HG03097 (cell line): ENCODE measurements at regions not wholly inside any gene's neighbourhood (a gene's known extent, or its start where the extent isn't known, plus 50 kb on each side); places are given as distances from the start of the nearest gene placed in this dataset.
"Not testable (repeated sequence)": the region's sequence is repeated elsewhere in the genome, so short reads cannot be mapped to it uniquely, and the experiment has no call there.

Experiments used
- ATAC-seq: cut with Tn5 transposase; IDR thresholded peaks from one replicate; pipeline ENCODE4 v1.9.1; 2021; ENCODE audit not compliant: unreplicated experiment, low FRiP score

DNA sequence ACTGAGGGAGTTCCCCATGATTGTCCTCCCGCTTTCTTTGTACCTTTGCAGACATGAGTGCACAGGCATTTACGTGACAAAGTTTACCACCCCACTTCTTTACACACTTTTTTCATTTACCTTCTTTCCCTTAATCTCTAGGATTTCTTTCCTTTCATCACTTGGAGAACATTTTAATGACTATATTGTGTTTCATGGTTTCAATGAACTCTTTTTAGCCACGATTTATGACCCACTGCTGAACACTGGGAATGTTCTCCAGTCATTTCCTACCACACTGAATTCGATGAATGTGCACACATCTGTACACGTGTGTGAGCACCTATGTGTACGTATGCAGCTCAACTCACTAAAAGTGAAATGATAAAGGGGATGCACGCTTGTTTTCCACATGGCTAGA, 371.7 kb upstream of the IGFBP3 start:
- no peak for ATAC-seq

DNA sequence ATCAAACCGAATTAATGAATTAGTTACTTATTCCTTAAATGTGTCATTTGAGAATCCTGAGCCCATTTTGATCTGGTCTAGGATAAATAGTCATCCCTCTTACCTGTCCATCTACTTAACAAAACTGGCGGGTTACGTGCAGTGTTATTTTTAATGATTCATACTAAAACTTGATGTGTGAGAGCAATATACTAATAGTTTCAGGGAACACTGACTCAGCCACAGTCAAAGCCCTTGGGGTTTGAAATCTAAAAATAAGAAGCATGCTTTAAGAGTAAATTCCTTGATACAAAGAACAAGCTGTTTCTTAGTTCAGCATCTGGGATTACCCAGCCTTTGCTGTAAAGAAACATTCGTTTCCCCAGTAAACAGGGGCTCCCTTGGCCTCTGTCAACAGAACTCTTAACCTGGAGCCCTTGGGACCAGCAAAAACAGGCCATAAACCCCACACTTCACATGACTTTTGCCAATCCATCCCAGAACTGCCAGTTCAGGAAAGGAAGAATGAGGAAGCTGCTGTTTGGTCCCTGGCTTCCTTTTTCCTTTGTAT, 370.6 kb upstream of the IGFBP3 start:
- ATAC-seq: no peak

DNA sequence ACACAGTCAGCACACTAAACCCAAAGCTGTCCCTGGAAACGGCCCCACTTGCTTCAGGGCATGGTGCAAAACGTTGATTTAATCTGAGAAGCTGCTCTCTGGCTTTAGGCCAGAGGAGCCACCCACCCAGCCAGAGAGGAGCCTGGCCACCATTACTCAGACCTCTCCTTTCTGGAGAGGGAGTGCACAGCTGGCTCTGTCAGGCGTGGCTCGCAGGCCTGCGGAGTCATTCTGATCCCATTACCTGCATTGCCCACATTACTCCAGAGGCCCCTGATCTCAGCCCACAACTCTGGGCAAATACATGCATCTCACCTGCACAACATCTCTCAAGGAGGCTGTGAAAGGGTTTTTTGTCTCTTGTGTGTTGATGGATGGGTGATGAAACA, 370.0 kb upstream of the IGFBP3 start:
- ATAC-seq: no peak

DNA sequence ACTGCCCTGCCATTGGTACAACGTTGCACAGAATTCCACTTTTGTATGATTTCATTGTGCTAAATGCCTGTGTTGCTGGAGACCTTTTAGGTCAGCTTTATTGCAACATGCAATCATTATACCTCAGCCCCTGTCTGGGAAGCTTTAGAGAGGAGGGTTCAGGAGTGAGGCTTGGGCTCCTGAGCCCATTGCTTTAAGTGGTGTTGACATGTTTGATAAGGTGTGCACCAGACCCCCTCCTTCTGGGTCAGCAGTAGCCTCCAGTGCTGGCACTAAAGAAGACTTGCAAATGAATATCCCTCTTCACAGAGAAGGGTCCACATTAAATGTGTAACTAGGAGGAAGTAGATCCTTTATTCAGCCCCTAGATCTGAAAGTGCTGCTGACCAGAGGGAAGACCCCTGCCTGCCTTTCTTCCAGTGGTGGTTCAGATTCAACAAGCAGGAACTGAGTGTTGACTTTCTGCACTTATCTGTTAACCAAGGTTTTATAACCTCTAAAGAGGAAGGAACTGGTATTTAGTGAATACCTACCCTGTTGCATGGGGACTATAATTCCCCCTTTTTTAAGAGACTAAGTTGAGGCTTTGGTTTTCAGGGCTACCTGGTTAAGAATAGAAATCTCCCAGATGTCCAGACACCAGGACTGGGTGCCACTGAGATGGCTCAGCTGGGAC, 369.4 kb upstream of the IGFBP3 start:
- ATAC-seq: no peak

DNA sequence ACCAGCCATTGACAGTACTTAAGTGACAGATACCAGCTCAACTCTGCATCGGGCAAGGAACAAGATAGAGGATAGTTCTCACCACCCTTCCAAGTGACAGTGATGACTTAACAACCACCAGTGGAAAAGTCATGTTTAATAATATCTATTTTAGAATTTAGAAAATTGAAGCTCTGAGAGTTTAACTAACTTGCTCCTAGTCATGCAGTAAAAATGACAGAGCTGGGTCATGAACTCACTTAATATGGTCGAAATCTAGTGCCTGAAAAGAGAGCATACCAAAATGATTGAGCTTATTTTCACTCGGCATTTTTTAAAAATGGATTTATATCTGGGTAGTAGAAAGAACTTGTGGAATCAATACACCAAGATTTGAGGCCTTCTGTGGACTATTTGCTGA, 367.8 kb upstream of the IGFBP3 start:
- ATAC-seq: no peak

DNA sequence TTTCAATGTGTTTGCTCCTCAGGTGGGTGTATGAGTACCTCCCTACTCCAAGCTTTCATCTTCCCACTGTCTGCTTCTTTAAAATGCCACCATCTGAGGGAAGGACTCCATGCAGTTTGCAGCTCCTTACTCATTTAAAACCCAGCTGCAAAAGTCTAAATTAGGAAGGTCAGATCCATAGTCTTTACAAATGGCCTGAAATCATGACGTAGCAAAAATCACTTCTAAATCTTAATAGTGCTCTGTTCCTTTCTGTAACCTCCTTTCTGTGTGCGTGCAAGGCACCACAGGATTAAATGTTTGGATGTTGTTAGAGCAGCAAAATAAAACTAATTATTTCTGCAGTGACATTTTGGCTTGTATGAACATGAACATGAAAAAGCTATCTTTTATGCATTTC, 366.9 kb upstream of the IGFBP3 start:
- no peak for ATAC-seq

DNA sequence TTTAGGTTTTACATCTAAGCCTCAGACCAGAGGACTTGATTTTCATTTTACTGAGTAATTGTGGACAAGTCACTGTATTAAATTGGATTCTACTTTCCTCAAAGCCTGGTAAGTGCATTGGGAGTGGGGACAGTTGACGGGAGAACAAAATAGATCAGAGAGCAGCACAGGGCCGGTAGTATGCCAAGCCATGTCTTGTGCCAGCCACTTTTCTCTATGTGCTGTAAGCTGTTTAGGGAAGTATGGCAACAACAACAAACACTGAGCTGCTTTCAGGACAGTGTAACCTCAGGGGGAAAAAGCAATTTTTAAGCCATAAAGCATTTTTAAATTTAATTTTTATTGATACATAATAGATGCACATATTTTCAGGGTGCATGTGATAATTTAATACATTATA, 365.9 kb upstream of the IGFBP3 start:
- no peak for ATAC-seq

DNA sequence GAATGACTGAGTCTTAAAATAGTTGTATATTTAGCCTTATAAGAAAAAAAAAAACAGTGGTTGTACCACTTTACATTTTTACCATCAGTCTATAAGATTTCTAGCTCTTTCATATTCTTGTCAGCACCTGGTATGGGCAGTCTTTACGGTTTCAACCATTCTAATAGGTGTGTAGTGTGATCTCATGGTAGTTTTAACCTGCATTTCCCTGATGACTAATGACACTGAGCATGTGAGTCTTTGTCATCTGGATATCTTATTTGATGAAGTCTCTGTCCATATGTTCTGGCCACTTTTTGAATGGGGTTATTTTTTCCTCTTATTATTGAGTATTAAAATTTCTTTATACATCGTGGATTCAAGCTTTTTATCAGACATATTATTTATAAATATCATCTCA, 365.3 kb upstream of the IGFBP3 start:
- no peak for ATAC-seq

DNA sequence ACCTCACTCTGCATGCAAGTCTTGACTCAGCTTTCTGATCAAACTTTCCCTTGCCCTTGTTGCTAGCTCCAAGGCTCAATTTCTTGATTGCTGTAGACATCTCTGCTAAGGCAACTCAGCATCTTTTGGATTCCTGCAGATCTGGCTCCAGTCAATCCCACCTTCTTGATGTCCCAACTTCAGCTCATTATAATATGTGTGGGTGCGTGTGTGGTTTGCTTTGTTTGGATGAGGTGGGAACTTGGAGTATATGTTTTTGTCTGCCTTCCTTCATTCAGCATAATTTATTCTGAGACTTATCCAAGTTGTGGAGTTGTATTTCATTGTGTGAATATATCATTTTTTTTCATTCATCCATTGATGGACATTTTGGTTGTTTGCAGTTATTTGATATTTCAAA, 364.8 kb upstream of the IGFBP3 start:
- no peak for ATAC-seq

DNA sequence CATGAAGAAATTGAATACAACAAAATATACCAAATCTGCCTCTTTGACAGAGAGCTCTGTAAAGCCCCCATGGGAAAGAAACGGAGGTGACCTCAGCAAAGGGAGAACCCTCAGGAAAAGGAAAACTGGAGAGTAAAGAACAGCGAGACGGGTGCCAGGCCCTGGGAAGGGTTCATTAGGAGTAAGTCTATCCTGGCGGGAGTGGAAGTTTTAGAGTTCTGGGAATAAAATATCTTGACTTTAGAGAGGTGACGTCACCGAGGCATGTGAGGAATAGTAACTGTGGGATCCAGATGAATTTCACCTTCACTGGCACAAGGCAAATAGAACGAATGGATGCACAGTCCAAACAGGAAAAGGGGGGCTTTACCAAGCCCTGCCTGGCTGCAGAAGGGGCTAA, 362.8 kb upstream of the IGFBP3 start:
- no peak for ATAC-seq

DNA sequence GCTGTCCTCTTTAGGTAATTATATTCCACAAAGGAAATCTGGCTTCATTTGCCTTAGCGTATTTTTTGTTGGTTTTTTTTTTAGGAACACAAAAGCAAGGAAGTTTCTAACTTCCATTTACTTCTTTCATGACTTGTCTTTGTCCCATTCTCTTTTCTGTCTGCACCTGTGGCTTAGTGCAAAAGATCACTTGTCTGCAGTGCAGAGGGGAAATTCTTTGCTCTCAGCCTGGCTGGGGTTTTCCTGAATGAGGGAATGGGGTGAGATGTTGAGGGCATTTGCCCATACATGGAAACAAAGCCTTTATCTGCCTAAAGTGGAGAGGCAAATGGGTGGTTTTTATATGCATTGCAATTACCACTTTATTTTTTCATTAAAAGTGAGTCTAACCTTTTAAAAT, 361.1 kb upstream of the IGFBP3 start:
- ATAC-seq: no peak

DNA sequence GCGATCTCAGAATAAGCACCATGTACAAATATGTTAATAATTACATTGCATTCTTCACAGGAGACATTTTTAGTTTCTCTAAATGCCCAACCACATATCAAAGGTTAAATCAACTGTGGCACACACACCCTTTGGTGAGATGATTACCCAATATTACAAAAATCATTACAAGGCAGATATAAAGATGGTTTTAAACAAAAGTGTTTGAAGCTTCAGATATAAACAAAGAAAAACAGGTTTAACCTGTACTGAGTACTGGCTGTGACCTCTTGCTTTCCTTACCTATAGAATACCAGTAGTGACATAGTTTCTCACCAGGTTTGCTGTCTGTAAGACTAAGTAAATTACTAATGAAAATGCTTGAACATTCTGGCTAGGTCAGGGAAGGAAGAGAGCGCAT, 360.0 kb upstream of the IGFBP3 start:
- ATAC-seq: no peak

DNA sequence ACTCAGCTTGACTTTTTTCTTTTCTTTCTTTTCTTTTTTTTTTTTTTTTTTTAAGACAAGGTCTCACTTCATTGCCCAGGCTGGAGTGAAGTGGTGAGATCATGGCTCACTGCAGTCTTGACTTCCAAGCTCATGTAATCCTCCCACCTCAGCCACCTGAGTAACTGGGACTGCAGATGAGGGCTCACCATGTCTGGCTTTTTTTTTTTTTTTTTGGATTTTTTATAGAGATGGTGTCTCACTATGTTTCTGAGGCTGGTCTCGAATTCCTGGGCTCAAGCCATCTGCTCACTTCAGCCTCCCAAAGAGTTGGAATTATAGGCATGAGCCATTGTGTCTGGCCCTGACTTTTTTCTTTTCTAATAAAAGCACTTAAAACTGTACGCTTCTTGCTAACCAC, 358.2 kb upstream of the IGFBP3 start:
- ATAC-seq: no peak

DNA sequence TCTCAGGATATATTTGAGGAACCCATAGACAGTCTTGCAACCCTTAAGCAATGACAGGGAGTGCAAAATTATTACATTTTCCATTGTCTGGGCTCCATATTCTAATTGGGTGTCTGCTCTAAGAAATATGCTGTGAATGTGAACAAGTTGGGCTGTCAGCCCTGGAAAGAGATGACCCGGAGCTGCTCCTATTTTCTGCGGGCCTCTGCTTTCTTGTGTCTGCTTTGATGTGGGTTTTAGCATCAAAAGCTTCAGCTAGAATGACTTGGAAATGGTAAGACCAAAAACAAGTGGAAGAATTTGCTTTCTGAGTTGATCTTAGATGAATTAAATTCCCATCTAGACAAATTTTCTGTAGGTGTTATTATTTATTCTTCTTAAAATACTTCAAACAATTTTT, 343.6 kb upstream of the IGFBP3 start:
- ATAC-seq: no peak

DNA sequence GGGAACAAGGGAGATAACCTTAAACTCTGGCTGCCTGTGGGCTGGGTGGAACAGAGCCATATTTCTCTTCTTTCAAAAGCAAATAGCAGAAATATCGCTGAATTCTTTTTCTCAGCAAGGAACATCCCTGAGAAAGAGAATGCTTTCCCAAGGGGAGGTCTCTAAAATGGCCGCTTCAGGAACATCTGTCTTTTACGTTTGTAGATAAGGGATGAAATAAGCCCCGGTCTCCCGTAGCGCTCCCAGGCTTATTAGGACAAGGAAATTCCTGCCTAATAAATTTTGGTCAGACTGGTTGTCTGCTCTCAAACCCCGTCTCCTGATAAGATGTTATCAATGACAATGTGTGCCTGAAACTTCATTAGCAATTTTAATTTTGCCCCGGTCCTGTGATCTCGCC, 340.6 kb upstream of the IGFBP3 start:
- not testable (repeated sequence) for ATAC-seq

DNA sequence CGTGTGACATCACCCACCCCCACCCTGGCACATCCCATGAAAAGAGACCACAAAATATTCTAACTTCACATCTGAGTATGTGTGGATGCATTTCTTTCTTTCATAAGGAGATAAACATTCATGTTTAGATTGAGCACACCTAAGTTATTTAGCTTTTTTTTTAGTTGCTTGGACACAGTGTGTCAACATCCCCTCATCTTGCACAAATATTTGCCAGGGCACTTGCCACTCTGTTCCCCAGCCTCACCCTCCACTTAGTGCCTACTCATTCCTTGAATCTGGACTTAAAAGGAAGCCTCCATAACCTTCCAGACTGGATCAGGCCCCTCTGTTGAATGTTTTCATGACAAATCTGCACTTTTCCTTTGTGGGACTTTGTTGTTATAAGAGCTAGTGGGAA, 338.9 kb upstream of the IGFBP3 start:
- ATAC-seq: no peak

DNA sequence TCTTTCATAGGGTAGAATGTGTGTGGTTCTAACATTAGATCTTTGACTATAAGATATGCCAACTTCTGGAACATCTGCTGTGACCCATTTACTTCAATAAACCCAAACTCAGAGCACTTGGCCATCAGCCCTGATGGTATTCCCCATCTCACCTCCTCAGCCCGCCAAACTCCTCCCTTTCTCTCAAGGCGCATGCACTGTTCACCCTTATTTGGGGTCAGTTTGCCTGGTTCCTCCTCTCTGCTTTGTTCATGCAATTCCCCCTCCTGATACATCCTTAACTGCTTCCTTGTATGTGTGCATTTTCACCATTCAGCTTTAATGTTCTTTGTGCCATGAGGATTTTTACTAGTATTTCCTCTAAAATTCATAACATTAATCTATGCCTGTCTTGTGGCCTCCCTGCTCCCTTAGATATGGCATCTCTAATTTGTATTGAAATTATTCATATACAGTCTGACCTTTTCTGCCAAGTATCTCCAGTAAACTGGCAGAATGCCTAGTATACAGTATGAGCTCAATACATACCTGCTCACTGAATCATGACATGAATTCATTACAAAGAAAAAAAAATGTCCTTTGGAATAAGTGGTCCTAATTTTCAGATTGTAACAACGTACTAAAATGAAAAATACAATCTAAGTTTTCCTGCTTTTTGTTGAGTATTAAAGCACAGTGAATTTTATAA, 336.8 kb upstream of the IGFBP3 start:
- no peak for ATAC-seq

DNA sequence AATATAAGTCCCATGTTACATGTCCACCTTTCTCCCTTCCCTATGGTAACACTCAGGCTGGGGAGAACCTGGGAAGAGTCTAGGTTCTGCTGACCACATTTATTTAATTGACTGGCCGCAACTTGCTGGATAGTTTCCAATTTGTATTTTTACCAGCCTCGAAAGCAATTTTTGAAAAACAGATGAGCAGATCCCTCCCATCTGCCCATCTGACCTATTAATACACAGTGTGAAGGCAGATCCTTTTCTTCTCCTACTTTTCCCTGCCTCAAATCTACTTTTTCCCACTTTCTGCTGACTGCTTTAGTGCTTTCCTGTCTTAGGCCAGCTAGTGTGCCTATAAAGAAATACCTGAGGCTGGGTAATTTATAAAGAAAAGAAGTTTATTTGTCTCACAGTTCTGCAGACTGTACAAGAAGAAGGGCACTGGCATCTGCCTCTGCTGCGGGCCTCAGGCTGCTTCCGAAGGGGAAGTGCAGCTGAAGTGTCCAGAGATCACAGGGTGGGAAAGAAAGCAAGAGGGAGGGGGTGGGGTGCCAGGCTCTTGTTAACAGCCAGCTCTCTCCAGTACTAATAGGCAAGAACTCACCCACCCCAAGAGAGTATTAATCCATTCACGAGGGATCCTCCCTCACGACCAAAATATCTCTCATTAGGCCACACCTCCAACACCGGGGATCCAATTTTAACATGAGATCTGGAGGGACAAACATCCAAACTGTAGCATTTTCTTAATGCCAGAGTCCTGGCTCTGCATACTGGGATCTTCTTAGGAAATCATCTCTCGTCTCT, 336.0 kb upstream of the IGFBP3 start:
- ATAC-seq: no peak

DNA sequence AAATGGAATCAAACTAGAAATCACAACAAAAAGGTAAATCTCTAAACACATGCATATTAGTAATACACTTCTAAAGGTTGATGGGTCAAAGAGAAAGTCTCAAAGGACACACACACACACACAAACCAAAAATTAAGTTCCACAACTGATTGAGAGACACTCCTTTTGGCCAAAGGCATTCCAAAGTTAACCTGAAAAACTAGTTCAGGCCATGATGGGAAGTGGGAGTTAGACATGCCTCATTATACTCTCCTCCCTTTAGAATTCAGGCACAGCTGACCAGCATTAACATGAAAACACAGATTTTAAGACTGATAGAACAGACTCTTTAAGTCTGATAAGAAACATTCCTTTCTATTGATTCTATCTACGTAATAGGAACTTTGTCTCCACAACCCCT, 332.4 kb upstream of the IGFBP3 start:
- ATAC-seq: no peak

DNA sequence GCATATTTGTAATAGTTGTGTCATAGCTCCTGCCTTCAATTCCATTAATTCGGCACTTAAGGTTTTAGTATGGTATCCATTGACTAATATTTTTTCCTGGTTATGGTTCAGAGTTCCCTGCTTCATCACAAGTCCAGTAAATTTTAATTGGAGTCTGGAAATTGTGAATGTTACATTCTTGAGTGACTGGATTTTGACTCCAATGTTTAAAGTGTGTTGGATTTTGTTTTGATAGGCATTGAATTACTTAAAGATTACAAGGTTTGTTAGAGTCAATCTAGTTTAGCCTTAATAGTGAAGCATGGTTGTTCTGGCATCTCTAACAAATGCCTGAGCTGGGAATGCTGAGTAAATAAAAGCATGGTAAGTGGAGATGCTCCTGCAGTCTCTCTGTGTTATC, 326.6 kb upstream of the IGFBP3 start:
- no peak for ATAC-seq

DNA sequence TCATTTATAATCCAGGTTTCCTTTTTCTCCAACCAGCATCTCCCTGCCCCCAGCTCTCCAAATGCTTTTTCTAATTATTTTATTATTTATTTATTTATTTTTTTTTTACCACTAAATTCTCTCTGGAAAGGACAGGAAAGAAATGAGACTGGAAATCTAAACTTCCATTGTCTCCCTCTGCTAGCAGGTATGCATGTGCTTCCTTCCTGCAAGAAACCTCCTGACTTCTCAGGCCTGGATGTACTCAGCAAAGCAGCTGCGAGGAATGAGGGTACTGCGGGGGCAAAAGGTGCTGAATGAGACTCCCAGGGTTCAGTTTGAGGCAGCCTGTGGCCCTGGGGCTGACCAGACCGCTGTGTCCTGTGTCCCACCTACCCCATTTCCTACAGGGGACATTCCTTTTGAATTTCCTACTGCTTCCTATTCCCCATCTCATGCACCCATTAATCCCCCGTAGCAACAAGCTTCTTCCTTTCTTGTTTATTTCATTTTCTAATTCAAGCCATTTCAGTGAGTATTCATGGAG, 324.6 kb upstream of the IGFBP3 start:
- no peak for ATAC-seq
